ENCODE measurements at regions not wholly inside any gene's neighbourhood (a gene's known extent, or its start where the extent isn't known, plus 50 kb on each side); places are given as distances from the start of the nearest gene placed in this dataset.

DNA sequence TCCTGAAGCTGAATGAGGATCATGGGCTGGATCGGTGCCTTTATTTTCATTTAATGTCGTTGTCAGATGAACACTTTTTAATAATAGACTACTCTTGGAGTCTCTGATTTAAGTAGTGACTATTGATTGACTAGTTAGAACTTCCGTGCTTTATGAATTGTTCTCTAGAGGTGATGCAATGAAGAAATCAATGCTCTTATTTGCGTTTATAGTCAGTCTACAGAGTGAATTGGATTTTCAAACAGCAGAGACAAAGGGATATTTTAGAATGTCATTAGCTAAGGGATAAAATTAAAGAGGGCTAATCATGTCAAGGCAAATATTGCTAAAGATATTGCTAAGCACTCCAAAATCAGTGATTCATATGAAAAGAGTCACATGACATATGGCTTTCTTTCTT, 652.0 kb upstream of the NRP1 start:
- CTCF ChIA-PET: interaction anchor here (0.6 kb wide), 1 partner anchor 12 kb away, joined by 6 read pairs; no protein-coding TSS in a partner anchor
- Histone ChIP-seq H3K9me3 (ENCODE audit: control insufficient read depth in 2 of 3, low read length in 3 of 3) (no peaks in the 10 kb centered on the region), H3K27me3 (ENCODE audit: control insufficient read depth in 2 of 2, insufficient read depth in 2 of 2, low read length in 2 of 2) (no peaks in the 10 kb centered on the region), H3K4me3 (ENCODE audit: low read length) (no peak overlapping the region), H3K36me3 (ENCODE audit: control insufficient read depth in 2 of 3, insufficient read depth in 3 of 3, low read length in 3 of 3) (no peaks in the 10 kb centered on the region), H3K4me1 (ENCODE audit: control insufficient read depth in 2 of 2, insufficient read depth in 2 of 2, low read length in 2 of 2) (no peaks in the 10 kb centered on the region), H3K27ac (ENCODE audit: low read depth, low read length) (no peak overlapping the region)
- DNase-seq (no peak), ATAC-seq (no peak)
- intact Hi-C loops (cut with micrococcal nuclease): no loop called here
- H3K4me3 Mint-ChIP-seq: no peak overlapping the region
- H3K9me3 Mint-ChIP-seq: peaks cover 0 to 8% (median 3%) of the 10 kb centered on the region in 11 donors
- POLR2A ChIA-PET: no interaction called here
- H3K27me3 Mint-ChIP-seq: peaks cover 0 to 10% (median 0%) of the 10 kb centered on the region in 5 donors
- H3K36me3 Mint-ChIP-seq: no peaks in the 10 kb centered on the region
- H3K4me1 Mint-ChIP-seq: no peaks in the 10 kb centered on the region
- no peak overlapping the region for H3K27ac Mint-ChIP-seq

DNA sequence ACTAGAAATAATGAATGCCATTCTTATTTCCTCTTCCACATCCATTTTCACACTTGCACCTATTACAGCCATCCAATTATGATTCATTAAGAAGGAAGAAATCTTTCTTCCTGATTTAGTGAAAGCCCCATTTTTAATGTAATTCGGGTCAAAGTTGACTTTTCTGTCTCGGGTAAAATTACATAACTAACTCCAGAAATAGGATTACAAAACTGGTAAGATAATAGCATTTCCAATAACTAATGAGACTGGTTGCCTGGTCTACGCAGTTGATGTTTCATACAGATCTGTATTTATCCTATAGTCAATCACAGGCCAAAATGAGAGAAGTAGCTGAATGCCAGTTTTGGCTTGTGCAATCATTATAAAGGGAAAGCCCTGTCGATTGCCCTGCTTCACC, 651.5 kb upstream of the NRP1 start:
- Histone ChIP-seq H3K4me1 (ENCODE audit: control insufficient read depth in 2 of 2, insufficient read depth in 2 of 2, low read length in 2 of 2) (no peaks in the 10 kb centered on the region), H3K27me3 (ENCODE audit: control insufficient read depth in 2 of 2, insufficient read depth in 2 of 2, low read length in 2 of 2) (no peaks in the 10 kb centered on the region), H3K36me3 (ENCODE audit: control insufficient read depth in 2 of 3, insufficient read depth in 3 of 3, low read length in 3 of 3) (no peaks in the 10 kb centered on the region), H3K9me3 (ENCODE audit: control insufficient read depth in 2 of 3, low read length in 3 of 3) (no peaks in the 10 kb centered on the region), H3K4me3 (ENCODE audit: low read length) (no peak overlapping the region), H3K27ac (ENCODE audit: low read depth, low read length) (no peak overlapping the region)
- Mint-ChIP-seq H3K36me3 (no peaks in the 10 kb centered on the region), H3K9me3 (peaks cover 0 to 8% (median 3%) of the 10 kb centered on the region in 11 donors), H3K27me3 (peaks cover 0 to 9% (median 0%) of the 10 kb centered on the region in 5 donors), H3K27ac (no peak overlapping the region), H3K4me3 (no peak overlapping the region), H3K4me1 (no peaks in the 10 kb centered on the region)
- POLR2A ChIA-PET: no interaction called here
- CTCF ChIA-PET: interaction anchor here (0.6 kb wide), 1 partner anchor 12 kb away, joined by 6 read pairs; no protein-coding TSS in a partner anchor
- intact Hi-C loops (cut with micrococcal nuclease): no loop called here
- DNase-seq (no peak), ATAC-seq (no peak)

DNA sequence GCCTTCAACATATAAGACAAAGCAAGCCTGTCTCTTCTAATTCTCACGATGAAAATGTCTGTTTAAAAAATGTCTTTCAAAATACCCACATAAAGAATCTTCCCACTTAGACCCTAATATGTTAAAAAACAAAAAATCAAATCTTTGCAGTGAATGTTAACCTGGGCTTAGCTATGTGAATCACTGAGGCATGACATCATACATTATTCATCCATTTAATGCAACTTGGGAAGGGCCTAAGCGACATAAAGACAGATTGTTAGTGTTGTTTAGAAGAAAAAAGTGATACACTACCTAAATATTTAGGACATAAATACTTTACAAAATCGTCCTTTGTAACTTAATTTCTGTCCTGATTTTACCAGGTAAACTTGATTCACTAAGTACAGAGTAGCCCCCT, 648.5 kb upstream of the NRP1 start:
- no peaks in the 10 kb centered on the region for H3K27me3 ChIP-seq (ENCODE audit: control insufficient read depth in 2 of 2, insufficient read depth in 2 of 2, low read length in 2 of 2)
- no peaks in the 10 kb centered on the region for H3K9me3 ChIP-seq (ENCODE audit: control insufficient read depth in 2 of 3, low read length in 3 of 3)
- Mint-ChIP-seq H3K27me3 (peaks cover 0 to 8% (median 4%) of the 10 kb centered on the region in 5 donors), H3K9me3 (peaks cover 0 to 2% (median 0%) of the 10 kb centered on the region in 11 donors), H3K4me3 (no peak overlapping the region), H3K27ac (no peak overlapping the region), H3K36me3 (no peaks in the 10 kb centered on the region), H3K4me1 (no peaks in the 10 kb centered on the region)
- ATAC-seq (no peak), DNase-seq (no peak)
- CTCF ChIA-PET: no interaction called here
- H3K4me3 ChIP-seq (ENCODE audit: low read length): no peak overlapping the region
- H3K36me3 ChIP-seq (ENCODE audit: control insufficient read depth in 2 of 3, insufficient read depth in 3 of 3, low read length in 3 of 3): no peaks in the 10 kb centered on the region
- H3K27ac ChIP-seq (ENCODE audit: low read depth, low read length): no peak overlapping the region
- intact Hi-C loops (cut with micrococcal nuclease): no loop called here
- no peaks in the 10 kb centered on the region for H3K4me1 ChIP-seq (ENCODE audit: control insufficient read depth in 2 of 2, insufficient read depth in 2 of 2, low read length in 2 of 2)
- POLR2A ChIA-PET: no interaction called here

DNA sequence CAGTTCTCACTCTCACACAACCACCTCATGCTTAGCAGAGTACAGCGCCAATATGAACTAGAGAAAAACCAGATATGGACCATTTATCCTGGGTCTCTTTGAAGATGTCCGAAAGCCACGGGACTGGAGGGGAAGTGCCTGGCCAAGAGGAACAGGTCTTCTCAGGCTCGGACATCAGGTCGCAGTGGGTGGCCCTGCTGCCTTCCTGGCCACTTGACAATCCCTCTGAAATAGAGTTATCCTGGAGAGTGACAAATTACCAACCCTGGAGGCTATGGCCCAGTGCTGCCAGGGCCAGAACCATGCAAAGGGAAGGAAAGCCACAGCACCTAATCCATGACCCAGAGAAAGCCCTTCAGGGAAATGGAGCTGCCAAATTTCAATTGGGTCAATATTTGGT, 646.8 kb upstream of the NRP1 start:
- ChIA-PET CTCF (no interaction called here), POLR2A (no interaction called here)
- Mint-ChIP-seq H3K36me3 (no peaks in the 10 kb centered on the region), H3K4me3 (no peak overlapping the region), H3K9me3 (peaks cover 0 to 2% (median 0%) of the 10 kb centered on the region in 11 donors), H3K27ac (no peak overlapping the region), H3K4me1 (no peaks in the 10 kb centered on the region), H3K27me3 (peaks cover 0 to 15% (median 10%) of the 10 kb centered on the region in 5 donors)
- intact Hi-C loops (cut with micrococcal nuclease): no loop called here
- Histone ChIP-seq H3K36me3 (ENCODE audit: control insufficient read depth in 2 of 3, insufficient read depth in 3 of 3, low read length in 3 of 3) (no peaks in the 10 kb centered on the region), H3K4me1 (ENCODE audit: control insufficient read depth in 2 of 2, insufficient read depth in 2 of 2, low read length in 2 of 2) (no peaks in the 10 kb centered on the region), H3K27me3 (ENCODE audit: control insufficient read depth in 2 of 2, insufficient read depth in 2 of 2, low read length in 2 of 2) (no peaks in the 10 kb centered on the region), H3K4me3 (ENCODE audit: low read length) (no peak overlapping the region), H3K9me3 (ENCODE audit: control insufficient read depth in 2 of 3, low read length in 3 of 3) (no peaks in the 10 kb centered on the region), H3K27ac (ENCODE audit: low read depth, low read length) (no peak overlapping the region)
- ATAC-seq (no peak), DNase-seq (no peak)

DNA sequence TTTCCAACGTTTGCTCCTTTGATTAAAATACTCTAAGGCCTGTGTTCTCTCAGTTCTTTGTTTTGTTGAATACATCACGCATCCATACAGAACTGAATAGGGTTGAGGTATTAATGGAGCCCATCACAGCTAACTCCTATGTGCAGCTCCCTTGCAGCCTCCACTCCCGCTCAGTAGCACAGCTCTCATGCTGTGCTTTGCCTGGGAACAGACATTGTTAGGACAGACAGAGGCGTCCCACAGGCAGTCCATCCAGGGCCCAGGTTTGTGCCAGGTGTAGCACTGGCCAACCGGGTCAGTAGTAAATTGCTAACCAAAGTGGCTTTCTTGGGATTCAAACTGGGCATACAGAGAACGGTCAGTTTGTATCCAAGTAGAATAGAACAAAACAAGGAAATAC, 644.7 kb upstream of the NRP1 start:
- ChIA-PET POLR2A (no interaction called here), CTCF (no interaction called here)
- Mint-ChIP-seq H3K4me1 (no peaks in the 10 kb centered on the region), H3K27ac (no peak overlapping the region), H3K27me3 (peaks cover 0 to 13% (median 10%) of the 10 kb centered on the region in 5 donors), H3K36me3 (no peaks in the 10 kb centered on the region), H3K4me3 (no peak overlapping the region), H3K9me3 (no peaks in the 10 kb centered on the region)
- H3K9me3 ChIP-seq (ENCODE audit: control insufficient read depth in 2 of 3, low read length in 3 of 3): no peaks in the 10 kb centered on the region
- H3K36me3 ChIP-seq (ENCODE audit: control insufficient read depth in 2 of 3, insufficient read depth in 3 of 3, low read length in 3 of 3): no peaks in the 10 kb centered on the region
- ATAC-seq (no peak), DNase-seq (no peak)
- H3K4me3 ChIP-seq (ENCODE audit: low read length): no peak overlapping the region
- intact Hi-C loops (cut with micrococcal nuclease): no loop called here
- H3K27ac ChIP-seq (ENCODE audit: low read depth, low read length): no peak overlapping the region
- H3K4me1 ChIP-seq (ENCODE audit: control insufficient read depth in 2 of 2, insufficient read depth in 2 of 2, low read length in 2 of 2): no peaks in the 10 kb centered on the region
- no peaks in the 10 kb centered on the region for H3K27me3 ChIP-seq (ENCODE audit: control insufficient read depth in 2 of 2, insufficient read depth in 2 of 2, low read length in 2 of 2)

DNA sequence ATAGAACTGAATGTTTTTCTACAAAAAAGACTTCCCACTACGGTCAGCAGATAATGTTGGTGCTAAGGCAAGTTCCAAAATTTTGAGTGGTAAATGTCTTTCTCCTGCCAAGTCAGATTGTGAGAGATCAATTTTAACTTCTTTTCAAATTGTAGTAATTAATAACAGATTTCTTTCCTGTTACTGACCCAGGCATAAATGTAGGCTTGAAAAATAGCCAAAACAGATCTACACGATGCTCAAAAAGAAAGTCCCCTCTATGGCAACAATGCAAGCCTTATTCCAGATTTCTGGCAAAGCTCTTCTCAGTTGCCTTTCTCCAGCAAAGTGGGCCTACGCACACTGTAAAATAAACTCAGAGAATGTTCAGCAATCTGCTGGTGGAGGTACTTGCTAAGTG, 641.0 kb upstream of the NRP1 start:
- H3K4me3 Mint-ChIP-seq: no peak overlapping the region
- ATAC-seq (no peak), DNase-seq (no peak)
- CTCF ChIA-PET: no interaction called here
- no peak overlapping the region for H3K27ac Mint-ChIP-seq
- intact Hi-C loops (cut with micrococcal nuclease): no loop called here
- no peak overlapping the region for H3K4me3 ChIP-seq (ENCODE audit: low read length)
- no peaks in the 10 kb centered on the region for H3K27me3 ChIP-seq (ENCODE audit: control insufficient read depth in 2 of 2, insufficient read depth in 2 of 2, low read length in 2 of 2)
- peaks cover 0 to 10% (median 0%) of the 10 kb centered on the region in 11 donors for H3K9me3 Mint-ChIP-seq
- POLR2A ChIA-PET: no interaction called here
- H3K4me1 Mint-ChIP-seq: no peaks in the 10 kb centered on the region
- no peaks in the 10 kb centered on the region for H3K36me3 ChIP-seq (ENCODE audit: control insufficient read depth in 2 of 3, insufficient read depth in 3 of 3, low read length in 3 of 3)
- no peaks in the 10 kb centered on the region for H3K36me3 Mint-ChIP-seq
- H3K27me3 Mint-ChIP-seq: peaks cover 0 to 21% (median 17%) of the 10 kb centered on the region in 5 donors
- no peak overlapping the region for H3K27ac ChIP-seq (ENCODE audit: low read depth, low read length)
- no peaks in the 10 kb centered on the region for H3K4me1 ChIP-seq (ENCODE audit: control insufficient read depth in 2 of 2, insufficient read depth in 2 of 2, low read length in 2 of 2)
- no peaks in the 10 kb centered on the region for H3K9me3 ChIP-seq (ENCODE audit: control insufficient read depth in 2 of 3, low read length in 3 of 3)

DNA sequence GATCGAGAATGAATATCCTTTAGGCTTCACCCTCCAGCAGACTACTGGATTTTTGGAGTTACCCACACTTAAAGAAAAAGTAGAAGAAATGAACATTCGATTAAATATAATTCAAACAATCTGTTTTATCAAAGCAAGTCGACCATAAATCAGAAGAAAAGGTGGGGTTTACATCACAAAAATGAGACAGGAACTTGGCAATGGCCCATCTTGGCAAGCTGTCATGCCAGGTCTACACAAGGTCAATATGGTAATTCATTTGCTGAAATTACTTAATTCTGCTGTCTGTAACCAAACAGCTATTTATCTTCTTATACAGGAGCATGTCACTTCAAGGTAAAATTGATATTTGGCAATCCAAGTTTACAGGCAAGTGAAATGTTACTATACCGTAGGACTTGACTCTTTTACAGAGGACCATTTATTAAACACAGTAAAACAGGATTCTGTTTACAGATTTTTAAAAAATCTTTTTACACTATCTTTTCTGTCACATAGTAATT, 640.6 kb upstream of the NRP1 start:
- ChIA-PET POLR2A (no interaction called here), CTCF (no interaction called here)
- H3K4me1 ChIP-seq (ENCODE audit: control insufficient read depth in 2 of 2, insufficient read depth in 2 of 2, low read length in 2 of 2): no peaks in the 10 kb centered on the region
- no peak overlapping the region for H3K27ac ChIP-seq (ENCODE audit: low read depth, low read length)
- Mint-ChIP-seq H3K36me3 (no peaks in the 10 kb centered on the region), H3K4me3 (no peak overlapping the region), H3K27ac (no peak overlapping the region), H3K27me3 (peaks cover 0 to 21% (median 17%) of the 10 kb centered on the region in 5 donors), H3K4me1 (no peaks in the 10 kb centered on the region), H3K9me3 (peaks cover 0 to 10% (median 0%) of the 10 kb centered on the region in 11 donors)
- DNase-seq: no peak
- no peaks in the 10 kb centered on the region for H3K9me3 ChIP-seq (ENCODE audit: control insufficient read depth in 2 of 3, low read length in 3 of 3)
- H3K27me3 ChIP-seq (ENCODE audit: control insufficient read depth in 2 of 2, insufficient read depth in 2 of 2, low read length in 2 of 2): no peaks in the 10 kb centered on the region
- intact Hi-C loops (cut with micrococcal nuclease): no loop called here
- no peaks in the 10 kb centered on the region for H3K36me3 ChIP-seq (ENCODE audit: control insufficient read depth in 2 of 3, insufficient read depth in 3 of 3, low read length in 3 of 3)
- ATAC-seq: no peak
- H3K4me3 ChIP-seq (ENCODE audit: low read length): no peak overlapping the region

Measured in naive thymus-derived CD4-positive, alpha-beta T cell (primary cell).